ENCODE measurements at regions not wholly inside any gene's neighbourhood (a gene's known extent, or its start where the extent isn't known, plus 50 kb on each side); places are given as distances from the start of the nearest gene placed in this dataset.

DNA sequence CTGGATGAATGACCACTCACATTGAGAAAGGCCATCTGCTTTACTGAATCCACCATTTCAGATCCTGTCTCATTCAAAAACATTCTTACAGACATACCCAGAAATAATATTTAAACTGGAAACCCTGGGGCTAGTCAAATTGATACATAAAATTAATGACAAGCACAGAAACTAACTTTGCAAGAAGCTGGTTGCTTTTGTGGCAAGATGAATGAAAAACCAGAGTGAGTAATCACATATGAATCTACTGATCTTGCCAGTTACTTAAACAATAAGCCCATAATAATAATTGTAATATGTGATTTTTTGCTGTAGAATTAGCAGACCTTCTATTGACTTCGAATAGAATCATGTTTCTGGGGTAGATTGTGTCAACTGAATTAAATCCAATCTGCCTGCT lies 235.1 kb downstream of the PPARGC1A start:
- ATAC-seq: no peak

DNA sequence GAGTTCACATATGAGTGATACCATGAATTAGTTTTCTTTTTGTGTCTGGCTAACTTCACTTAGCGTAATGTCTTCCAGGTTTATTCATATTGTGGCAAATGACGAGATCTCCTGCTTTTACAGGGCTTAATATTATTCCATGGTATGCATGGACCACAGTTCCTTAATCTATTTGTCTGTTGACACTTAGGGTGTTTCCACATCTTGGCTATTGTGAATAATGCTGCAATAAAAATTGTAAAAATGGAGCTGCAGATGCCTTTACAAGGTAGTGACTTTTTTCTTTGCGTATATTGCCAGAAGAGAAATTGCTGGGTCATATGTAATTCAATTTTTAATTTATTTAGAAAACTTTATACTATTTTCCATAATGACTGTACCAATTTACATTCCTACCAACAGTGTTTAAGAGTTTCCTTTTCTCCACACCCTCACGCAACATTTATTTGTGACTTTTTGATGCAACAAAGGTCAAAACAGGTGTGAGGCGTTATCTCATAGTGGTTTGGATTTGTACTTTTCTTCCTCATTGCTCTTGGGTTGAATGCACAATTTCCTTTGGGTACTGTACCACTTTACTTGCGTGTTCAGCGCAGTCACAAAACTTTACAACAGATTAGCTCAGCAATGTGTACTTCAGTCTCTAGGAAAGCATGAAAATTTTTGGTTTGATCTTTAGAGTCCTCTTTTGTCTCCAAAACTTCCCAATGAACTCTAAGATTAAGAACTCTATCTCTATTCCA lies 240.8 kb downstream of the PPARGC1A start:
- no peak for ATAC-seq

DNA sequence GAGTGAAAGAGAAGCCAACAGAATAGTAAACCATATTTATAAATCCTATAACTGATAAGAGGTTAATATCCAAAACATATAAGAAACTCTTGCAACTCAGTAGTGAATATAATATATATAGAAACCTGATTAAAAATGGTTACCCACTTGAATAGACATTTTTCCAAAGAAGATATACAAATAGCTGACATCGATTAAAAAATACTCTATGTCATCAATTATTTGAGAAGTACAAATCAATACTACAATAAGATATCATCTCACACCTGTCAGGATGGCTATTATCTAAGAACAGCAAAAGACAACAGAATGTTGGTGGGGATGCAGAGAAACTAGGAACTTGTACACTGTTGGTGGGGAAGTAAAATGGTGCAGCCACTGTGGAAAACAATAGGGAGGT lies 254.4 kb downstream of the PPARGC1A start:
- no peak for ATAC-seq

DNA sequence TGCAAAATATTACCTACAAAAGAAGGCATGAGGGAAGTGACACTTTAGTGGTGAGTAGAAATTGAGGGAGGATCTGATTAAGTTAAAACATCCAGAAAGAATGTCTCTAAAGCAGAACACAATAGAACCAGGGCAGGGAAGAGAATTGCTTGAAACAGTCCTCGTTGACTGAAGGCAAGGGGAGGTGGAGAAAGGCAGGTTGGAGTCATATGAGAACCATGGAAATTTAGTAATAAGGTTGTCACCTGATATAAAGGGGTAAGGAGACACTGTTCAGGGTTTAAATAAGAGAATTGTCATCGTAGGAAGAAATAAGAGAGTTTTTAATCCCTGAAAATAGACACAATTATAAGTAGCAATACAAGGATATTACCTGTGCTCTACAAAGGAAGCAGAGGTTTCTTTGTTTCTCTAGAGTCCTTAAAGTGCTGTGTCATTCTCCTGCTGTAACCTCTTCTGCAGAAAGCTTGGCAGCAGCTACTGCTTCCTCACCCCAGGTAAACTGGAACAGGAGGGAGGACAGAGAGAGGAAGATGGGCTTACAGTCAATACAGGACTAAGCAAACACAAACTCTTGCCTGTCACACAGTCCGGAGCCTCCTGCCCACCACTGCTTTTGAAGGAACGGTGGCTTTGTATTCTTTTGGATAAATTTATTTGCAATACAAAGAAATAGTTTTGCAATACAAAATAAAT lies 258.4 kb downstream of the PPARGC1A start:
- ATAC-seq: no peak

DNA sequence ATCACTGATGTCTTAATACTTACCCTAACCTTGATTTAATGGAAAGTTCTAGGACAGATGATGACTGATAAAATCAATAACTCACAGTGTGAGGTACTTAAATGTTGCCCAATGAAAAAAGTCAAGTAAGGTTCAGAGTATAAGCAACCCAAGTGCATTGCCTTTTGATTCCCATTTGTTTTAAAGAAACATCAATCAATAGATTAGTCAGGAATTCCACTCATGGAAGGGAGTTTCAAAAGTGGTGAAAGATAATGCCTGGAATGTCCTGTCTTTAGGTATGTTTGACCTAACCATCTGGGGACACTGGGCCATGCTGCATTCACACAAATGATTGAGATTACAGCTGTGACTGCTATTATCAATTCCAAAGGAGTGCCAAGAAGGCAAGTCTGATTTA lies 259.7 kb downstream of the PPARGC1A start:
- ATAC-seq: no peak

DNA sequence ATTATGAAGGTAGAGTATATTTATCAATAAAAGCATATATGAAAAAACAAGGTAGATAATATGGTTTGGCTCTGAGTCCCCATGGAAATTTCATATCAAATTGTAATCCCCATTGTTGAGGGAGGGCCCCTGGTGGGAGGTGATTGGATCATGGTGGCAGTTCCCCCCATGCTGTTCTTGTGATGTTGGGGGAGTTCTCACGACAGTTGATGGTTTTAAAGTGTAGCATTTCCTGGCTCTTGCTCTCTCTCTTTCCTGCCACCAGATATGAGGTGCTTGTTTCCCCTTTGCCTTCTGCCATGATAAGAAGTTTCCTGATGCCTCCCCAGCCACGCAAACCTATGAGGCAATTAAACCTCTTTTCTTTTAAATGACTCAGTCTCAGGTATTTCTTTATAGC lies 260.4 kb downstream of the PPARGC1A start:
- no peak for ATAC-seq

DNA sequence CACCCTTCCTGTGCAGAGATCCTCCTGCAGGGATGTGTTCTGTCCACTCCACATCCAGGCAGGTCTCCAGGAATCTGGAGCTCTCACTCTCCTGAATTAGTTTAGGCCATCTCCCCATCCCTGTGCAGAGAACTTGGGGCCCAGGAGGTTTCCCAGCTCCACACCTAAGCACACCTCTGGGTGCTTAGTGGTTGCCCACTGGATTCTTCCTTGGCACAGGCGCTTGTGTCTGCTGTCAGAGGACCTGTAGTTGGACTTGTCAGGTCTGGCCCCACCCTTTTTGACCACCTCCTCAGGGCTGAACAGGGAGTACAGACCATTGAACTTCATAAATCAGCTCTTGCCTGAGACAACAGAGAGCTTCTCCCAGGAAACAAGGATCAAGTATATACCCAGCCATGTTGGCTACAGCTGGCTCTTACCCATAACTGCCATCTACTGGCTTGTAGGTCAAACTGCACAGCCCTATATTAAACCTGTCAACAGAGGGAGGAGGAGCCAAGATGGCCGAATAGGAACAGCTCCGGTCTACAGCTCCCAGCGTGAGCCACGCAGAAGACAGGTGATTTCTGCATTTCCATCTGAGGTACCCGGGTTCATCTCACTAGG lies 275.5 kb downstream of the PPARGC1A start:
- ATAC-seq: no peak

DNA sequence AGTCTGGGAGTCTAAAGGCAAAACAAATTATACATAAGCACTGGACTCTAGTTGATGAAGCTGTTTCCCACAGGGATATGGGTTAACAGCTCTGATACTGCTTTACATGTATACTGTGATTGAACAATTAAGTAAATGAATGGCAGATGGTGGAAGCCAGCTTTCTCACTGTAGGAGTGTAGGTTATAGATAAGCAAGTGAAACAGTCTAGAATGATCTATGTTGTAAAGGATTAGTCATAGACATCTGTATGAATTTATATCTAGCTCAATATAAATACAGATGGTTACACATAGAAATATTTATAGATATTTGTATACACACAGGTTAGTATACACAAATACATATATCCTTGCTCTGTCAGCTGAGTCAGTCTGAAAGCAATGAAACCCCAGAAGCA lies 276.1 kb downstream of the PPARGC1A start:
- no peak for ATAC-seq

DNA sequence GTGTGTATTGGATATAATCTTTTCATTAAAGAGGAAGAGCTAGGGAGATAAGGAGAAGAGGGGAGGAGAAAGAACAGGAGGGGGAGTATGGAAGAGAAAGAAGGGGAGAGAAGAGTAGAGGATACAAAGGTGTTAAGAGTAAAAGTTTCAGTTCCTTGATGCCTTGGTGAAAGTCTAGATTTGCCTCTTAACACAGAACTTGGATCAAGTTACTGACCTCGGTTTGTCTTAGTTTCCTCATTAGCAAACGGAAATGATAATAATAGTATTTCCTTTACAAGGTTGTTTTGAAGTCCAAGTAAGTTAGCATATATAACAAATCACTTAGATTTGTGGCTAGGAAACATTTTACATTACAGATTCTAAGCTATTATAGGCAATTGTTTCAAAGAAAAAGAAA lies 287.1 kb downstream of the PPARGC1A start:
- no peak for ATAC-seq

DNA sequence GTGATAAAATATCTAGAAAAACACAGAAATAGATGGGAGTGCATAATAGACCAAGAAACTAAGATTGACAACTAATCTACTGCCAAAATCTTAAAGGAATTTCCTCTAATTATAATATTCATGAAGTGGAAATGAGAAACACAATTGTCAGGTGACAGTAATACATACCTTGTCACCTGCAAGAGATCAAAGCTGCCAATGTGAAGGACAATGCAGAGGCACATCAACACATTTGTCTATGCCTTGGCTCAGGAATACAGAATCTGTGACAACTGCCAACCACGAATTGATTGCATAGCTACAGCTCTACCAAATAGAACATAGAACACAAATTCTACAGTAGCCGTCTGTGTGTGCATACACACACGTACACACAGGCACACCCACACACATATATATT lies 295.7 kb downstream of the PPARGC1A start:
- no peak for ATAC-seq

DNA sequence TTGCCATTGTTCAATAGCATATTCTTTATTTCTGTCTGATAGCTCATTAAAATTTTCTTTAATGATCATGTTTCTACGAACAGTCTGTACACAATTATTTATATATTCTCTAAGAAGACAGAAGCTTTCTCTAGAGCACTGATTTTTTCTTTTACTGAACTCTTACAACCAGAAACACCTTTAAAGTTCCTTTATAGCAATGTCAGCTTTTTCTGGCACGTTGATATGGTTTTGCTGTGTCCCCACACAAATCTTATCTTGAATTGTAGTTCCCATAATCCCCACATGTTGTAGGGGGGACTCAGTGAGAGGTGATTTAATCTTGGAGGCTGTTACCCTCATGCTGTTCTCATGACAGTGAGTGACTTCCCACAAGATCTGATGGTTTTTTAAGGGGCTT lies 299.4 kb downstream of the PPARGC1A start:
- ATAC-seq: no peak

DNA sequence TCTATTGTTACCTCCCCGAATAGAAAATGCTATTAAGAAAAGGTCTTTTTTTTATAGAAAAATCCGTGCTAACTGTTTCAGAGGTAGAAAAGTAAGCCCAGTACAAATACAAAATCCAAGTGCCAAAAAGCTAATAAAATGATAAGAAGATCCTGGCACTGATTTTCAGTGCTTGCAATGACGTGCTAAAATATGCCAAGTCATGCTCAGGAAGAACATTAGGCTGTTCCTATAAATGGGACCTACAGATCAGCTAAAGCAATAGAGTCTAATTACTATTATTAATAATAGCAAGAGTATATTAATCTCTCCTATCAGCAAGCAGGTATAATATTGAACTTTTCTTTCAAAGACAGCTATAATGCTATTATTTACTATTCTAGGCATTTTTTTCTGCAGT lies 305.8 kb downstream of the PPARGC1A start:
- no peak for ATAC-seq

DNA sequence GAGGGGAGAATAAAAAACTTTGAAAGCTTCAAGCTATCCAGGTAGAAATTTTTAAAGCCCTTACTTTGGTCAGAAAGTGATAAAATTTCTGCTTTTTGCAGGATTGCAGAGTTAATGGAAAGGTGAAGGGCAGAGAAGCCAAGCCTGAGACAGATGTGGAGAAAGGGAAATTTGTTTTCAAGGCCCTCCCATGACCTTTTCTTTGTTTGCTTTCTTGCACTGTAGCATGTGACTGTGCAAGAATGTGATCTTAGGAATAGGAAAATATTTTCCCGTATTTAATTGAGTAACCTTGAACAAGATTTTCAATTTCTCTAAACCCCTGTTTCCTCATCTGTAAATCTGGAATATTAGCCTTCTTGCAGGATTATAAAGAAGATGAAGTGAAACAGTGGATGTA lies 307.2 kb downstream of the PPARGC1A start:
- ATAC-seq: no peak

DNA sequence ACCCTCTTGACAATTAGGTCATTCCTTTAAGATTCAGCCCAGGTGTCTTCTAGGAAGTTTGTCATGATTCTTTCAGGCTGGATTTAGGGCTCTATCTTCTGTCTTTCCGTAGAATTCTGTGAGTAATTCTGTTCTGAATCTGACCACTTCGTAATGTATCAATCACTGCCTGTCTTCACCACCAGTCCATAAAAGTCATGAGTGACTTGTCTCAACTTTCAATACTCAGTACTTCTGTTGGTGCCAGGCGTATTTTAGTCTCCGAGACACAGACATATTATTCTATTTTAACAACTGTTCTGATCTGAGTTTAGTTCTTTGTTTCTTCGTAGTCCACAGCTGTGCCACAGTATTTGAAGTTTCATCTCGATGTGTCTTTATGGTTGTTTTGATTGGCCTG lies 310.7 kb downstream of the PPARGC1A start:
- no peak for ATAC-seq

DNA sequence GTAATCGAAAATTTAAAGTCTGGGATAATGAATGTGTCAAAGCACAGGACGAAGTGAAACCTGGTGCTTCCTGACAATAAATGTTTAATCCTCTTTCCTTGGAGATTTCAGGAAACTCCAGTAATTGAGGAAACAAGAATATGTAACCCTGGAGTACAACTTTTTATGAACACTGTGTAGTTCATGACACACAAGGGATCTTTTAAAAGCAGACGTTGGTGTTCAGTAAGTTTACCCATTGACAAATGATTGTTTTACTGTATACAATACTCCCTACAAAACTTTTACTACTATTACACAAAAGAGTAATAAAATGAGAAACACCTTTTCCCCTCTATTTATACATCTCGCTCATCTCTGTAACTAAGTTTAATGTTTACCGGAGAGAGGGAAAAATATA lies 312.4 kb downstream of the PPARGC1A start:
- ATAC-seq: no peak

DNA sequence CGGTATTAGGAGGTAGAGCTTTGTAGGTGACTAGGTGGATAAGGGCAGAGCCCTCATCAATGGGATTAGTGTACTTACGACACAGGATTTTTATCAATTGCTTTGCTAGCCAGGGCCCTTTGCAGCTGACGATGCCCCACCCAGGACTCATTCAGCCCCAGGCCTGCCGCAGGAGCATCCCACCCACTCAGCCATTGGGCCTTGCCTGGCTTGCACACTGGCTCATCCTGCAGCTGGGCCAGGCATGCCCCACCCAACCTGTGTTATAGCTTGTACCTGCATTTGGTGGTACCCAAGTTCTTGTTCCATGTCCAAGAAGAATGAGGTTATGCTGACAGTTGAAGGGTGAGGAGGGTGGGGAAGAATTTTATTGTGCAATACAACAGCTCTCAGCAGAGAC lies 317.5 kb downstream of the PPARGC1A start:
- no peak for ATAC-seq

DNA sequence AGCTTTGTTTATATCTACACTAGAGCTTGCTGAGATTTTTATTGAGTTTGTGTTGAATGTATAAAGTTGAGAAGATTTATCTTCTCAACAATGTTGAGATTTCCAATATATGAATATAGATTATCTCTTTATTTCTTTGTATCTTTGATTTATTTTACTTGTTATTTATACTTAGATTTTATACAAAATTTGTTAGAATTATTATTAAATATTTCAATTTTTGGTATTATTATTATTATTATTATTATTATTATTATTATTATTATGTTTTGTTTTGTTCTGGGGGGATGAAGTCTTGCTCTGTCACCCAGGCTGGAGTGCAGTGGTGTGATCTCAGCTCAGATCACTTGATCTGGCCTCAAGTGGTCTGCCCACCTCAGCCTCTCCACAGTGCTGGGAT lies 322.5 kb downstream of the PPARGC1A start:
- ATAC-seq: no peak

DNA sequence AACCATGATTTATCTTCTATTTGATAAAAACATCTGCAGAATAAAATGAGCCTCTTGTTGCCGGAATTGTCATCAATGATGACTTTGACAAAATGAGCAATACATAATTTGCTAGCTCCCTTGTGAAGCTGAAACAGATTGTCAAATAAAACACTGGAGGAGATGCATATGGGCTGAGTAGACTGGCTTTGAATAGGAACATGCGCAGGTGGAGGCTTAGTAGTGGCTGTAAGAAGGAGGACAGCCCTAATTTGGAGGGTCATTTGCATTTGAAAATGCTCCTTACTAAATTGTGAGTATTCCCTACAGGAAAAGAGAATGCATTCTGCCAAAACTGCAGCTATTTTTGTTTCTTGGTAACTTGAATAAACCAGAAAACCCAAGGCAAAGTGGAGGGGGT lies 329.1 kb downstream of the PPARGC1A start:
- ATAC-seq: no peak

DNA sequence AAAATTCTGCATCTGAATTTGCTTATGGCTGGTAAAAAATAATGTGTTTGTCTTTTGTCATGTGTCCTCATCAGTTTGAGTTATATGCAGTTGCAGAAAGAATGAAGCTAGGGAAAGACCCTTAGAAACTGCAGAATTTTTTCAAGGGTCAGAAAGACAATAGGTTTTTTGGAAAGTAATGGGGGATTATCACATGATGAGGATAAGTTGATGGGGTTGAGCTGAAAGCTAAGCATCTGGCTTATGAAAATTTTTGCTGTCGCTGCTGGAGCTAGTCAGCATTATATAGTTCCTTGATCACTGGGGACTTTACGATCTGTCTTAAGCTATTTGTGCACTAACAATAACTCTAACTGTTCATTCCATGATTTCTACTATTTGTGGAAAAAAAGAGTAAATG lies 331.7 kb downstream of the PPARGC1A start:
- ATAC-seq: no peak

DNA sequence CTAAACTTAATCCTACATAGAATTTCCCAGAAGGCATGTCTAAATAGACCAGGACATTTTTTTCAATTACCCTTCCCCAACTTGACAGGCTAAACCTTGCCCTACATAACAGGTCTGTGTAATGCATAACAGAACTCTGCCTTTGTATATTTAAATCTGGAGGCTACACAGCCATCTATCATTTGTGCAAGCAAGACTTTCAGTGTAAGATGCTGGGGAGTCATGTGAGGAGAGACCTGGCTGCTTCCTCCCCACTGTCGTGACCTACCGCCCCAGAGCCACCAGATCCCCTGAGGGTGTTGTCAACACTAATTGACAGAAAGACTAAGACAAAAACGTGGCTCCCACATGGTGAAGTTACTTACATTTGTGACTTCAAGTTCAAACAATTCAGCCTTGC lies 342.2 kb downstream of the PPARGC1A start:
- no peak for ATAC-seq

DNA sequence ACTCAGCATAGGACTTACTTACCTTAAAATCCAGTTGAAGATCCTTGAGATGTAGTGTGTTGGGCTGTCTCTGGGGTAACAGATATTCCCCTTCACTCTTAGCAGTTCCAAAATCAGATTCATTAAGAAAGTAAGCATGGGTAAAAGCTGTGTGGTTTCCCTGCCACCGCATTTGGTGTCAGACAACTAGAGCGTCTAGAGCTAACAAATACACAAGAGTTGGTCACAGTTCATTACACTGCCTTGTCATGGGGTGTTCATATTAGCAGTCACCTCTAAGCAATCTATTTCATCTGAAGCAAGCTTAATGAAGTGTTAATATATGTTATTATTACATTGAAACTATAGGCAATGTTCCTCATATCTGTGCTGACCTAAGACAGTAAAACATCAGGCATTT lies 342.8 kb downstream of the PPARGC1A start:
- no peak for ATAC-seq

DNA sequence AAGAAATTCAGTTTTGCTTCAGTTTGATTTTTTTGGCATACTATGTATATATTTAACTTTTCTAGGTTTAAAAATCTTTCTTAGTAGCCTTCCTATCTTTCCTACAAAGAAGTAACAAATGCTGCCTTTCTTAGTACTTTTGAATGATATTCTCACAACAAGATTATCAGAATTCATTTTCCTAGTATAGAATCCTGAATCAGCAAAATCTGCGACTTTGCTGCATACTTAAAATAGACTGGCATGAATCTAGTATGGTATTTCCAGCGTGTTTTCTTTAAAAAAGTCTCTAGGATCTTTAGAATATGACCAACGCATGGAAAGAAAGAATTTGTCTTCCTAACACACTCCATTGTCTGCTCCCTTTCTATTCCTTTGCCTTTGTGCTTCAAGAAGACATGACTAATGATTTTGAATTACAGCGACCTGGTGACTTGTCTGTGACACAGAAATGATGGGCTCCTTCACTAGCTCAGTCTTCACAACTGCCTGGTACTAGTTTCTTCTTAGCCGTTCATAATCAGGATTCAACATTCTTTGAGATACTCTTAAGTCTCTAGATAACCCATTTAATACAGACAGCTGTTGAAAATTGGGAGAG lies 349.8 kb downstream of the PPARGC1A start:
- ATAC-seq: no peak

DNA sequence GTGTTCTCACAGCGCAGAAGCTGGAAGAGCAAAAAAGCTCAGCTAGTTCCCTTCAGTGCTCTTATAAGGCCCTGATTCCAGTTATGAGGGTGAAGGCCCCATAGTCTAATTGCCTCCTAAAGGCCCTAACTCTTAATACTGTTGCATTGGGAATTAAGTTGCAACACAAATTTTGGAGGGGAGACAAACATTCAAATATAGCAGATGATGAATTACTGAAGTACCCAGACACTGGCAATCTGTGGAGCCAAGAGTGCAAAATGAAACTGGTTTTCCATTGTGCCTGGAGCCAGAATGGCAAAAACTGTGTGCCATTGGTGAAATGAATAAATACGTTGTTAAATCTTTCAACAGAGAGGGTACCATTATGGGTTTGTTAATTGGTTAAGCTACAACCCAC lies 356.0 kb downstream of the PPARGC1A start:
- no peak for ATAC-seq

DNA sequence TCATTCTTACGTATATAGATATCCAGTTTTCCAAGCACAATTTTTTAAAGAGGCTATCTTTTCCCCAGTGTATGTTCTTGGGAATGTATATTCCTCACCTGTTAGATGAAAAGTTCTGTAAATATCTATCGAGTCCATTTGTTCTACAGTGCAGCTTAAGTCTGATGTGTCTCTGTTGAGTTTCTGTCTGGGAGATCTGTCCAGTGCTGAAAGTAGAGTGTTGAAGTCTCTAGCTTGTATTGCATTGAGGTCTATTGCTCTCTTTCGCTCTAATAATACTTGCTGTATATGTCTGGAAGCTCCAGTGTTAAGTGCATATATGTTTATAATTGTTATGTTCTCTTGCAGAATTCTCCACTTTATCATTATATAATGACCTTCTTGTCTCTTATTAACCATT lies 373.1 kb downstream of the PPARGC1A start:
- no peak for ATAC-seq

Measured in activated CD4-positive, CD25-positive, alpha-beta regulatory T cell treated with anti-CD3 and anti-CD28 coated beads, Interleukin-2, amount 50 U/mL, for 24 hours (primary cell).